UCSD-AML1 (cell line): ENCODE measurements at regions not wholly inside any gene's neighbourhood (a gene's known extent, or its start where the extent isn't known, plus 50 kb on each side); places are given as distances from the start of the nearest gene placed in this dataset.
"Not testable (repeated sequence)": the region's sequence is repeated elsewhere in the genome, so short reads cannot be mapped to it uniquely, and the experiment has no call there.

Source experiments
- DNase-seq: peaks from one replicate; lab custom pipeline; 2025; ENCODE audit not compliant: unreplicated experiment; lab: John Stamatoyannopoulos, UW

DNA sequence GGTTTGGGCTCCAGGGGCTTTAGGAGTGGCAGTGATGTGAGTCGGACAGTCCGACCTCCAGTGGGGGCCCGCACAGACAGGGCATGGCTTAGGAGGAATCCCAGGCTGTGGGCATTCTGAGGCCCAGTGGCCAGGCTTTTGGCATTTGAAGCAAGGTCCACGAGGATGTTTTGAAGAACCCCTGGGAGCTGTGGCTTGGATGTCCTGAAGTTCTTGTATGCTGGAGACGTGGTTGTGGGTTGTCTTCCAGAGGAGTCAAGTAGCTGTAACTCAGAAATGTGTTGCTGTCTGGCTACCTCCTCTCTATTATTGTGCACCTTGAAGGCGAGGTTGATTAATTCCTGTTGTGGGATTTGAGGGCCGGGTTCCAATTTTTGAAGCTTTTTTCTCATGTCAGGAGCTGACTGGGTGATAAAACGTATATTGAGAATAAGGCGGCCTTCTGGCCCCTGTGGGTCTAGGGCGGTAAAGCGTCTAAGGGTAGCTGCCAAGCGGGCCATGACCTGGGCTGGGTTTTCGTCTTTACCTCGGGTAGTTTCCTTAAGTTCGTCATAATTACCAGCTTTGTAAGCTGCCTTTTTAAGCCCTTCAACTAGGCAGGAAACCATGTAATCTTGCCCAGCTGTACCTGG lies 67.3 kb upstream of the EZR start:
- not testable (repeated sequence) for DNase-seq

- DNase-seq = not testable (repeated sequence)
Measured at GRCh38 chr6:158881884-158882283, 62.7 kb upstream of the EZR start.

DNA sequence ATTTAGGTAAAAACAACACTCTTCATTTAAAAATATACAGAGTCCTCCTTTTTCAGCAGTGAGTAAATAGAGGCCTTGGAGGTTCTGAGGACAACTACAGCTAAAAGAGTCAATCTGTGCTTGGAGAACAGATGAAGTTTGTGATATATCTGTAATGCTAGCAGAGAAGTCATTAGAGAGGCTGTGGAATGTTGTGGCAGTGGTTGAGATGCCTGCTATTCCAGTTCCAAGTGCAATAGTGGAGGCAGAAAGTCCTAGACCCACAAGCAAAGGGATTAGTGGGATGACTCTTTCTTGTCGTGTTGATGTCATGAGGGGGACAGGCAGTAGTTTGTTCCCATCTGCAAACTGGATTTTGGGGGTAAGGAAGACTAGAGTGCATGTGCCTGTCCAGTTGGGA lies 62.1 kb upstream of the EZR start:
- not testable (repeated sequence) for DNase-seq

DNA sequence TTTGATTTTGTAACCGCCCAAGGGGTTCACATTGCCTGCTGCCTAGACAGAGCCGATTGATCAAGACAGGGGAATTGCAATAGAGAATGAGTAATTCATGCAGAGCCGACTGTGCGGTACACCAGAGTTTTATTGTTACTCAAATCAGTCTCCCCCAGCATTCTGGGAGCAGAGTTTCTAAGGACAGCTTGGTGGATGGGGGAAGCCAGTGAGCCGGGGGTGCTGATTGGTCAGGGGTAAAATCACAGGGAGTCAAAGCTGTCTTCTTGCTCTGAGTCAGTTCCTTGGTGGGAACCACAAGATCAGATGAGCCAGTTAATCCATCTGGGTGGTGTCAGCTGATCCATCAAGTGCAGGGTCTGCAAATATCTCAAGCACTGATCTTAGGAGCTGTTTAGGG lies 60.0 kb upstream of the EZR start:
- no peak for DNase-seq

DNA sequence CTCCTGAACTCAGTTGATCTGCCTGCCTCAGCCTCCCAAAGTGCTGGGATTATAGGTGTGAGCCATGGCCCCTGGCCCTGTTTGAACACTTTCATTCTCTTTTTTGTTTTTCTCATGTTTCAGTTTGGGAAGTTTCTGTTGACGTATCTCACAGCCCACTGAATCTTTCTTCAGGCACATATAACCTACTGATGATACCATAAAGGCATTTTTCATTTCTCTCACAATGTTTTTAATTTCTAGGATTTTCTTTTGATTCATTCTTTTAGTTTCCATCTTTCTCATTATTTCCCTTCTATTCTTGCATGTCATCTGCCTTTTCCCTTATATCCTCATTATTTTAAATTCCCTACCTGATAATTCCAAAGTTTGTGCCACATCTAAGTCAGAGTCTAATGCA lies 58.5 kb upstream of the EZR start:
- no peak for DNase-seq

DNA sequence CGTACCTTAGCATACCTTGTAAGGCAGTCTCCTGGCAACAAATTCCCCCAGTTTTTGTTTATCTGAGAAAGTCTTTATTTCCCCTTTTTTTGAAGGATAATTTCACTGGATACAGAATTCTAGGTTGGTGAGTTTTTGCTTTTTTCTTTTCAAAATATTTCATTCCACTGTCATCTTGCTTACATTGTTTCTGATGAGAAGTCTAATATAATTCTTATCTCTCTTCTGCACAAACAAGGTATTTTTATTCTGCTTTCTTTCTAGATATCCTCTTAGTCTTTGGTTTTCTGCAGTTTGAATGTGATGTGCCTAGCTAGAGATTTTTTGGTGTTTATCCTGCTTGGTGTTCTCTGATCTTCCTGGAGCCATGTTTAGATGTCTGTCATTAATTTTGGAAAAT lies 57.7 kb upstream of the EZR start:
- DNase-seq = no peak

GRCh38 chr6:158870649-158870957 lies 51.4 kb upstream of the EZR start:
- DNase-seq = no peak

- peak; percentile 50 for DNase-seq
Measured at GRCh38 chr6:158869826-158870648, 50.9 kb upstream of the EZR start.

- DNase-seq = no peak
Measured at GRCh38 chr6:158868890-158869825, 50.0 kb upstream of the EZR start.
